Right renal pelvis (tissue), 4 donors: ENCODE measurements at regions not wholly inside any gene's neighbourhood (a gene's known extent, or its start where the extent isn't known, plus 50 kb on each side); places are given as distances from the start of the nearest gene placed in this dataset.
A peak's percentile ranks its signal among the peaks of the same experiment; 100 is the strongest.

Source experiments
- DNase-seq, 4 donors: peaks; one replicate each; pipeline ENCODE4 v3.0.0-alpha.2; 2013; ENCODE audit warnings: low read depth in 4 of 4, low spot score in 3 of 4, missing footprints in 1 of 4

DNA sequence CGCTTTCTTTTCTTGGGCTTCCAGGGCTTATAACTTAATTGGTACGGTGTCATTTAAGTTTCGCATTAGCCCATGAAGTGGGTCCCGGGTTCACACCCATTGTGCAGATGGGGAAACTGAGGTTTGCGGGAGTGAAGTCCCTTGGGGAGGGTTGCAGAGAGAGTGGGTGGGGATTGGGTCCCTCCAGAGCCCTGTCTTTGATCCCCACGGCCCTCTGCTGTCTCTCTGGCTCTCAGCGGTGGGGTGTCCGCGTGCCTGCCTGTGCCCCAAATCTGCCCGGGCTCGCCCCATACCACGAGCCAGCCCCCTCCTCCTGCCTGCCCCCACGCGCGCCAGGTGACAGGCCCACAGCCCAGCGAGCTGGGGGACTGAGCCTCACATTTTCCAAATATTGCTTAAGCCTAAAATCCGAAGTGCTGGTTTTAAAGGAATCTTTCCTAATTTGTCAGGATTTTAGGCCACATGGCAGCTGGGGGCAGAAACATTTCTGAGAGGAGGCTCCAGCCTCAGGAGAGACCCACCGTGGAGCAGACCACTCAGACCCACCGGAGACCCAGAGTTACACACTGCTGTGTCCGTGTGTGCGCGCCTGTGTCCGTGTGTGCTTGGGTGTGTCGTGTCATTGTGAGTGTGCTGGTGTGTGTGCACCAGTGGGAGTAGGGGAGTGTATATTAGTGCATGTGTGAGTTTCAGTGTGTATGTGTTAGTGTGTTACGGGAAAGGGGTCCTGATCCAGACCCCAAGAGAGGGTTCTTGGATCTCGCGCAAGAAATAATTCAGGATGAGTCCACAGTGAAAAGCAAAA lies 159.5 kb upstream of the IER5L start:
- no peak for DNase-seq

DNA sequence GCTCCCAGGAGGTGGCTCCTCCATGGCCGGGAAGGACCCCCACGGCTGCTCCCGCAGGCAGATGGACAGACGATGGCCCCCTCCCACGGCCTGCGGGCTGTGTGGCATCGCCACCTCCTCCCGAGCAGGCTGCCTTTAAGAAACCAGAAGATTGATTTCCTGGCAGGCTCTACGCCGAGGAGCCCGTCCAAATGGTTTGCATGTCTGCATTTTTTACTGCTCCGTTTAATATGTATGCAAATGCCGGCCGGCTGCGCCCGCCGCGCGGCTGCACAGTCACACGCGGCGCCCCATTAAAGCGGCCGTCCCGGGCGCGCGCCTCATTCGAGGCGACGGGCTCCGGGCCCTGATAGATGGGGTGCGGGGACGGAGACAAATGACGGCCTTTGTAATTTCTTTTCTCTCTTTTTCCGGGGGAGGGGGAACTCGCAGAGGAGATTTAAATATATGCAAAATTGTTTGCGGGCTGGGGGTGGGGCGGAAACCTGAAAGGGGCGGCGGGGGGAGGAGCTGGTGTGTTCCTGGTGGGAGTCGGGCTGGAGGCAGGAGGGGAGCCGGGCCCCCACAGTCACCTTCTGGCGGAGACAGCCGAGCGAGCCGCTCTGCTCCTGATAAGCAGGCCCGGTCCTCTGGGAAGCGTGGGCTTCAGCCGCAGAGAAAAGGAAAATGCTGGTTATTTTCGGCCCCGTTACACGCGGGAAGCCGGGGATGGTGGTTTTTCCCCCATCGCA lies 158.7 kb upstream of the IER5L start:
- DNase-seq: peak in 2 of 4 donors; percentile 65 to 70

DNA sequence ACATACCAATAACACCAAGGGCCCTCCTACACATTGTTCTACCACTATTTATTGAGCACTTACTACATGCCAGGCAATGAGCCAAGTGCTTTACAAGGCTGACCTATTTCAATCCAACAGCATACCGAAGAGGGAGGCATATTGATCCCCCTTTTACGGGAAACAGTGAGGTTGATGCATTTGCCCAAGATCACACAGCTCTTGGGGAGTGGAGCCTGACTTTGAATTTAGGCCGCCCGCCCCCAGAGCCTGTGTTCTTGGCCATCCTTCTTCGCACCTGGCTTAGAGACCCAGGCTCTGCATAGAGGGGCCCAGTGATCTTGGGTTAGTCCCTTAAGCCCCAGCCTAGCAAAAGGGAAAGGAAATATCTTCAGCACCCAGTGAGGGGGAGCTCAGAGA lies 158.1 kb upstream of the IER5L start:
- DNase-seq: no peak

DNA sequence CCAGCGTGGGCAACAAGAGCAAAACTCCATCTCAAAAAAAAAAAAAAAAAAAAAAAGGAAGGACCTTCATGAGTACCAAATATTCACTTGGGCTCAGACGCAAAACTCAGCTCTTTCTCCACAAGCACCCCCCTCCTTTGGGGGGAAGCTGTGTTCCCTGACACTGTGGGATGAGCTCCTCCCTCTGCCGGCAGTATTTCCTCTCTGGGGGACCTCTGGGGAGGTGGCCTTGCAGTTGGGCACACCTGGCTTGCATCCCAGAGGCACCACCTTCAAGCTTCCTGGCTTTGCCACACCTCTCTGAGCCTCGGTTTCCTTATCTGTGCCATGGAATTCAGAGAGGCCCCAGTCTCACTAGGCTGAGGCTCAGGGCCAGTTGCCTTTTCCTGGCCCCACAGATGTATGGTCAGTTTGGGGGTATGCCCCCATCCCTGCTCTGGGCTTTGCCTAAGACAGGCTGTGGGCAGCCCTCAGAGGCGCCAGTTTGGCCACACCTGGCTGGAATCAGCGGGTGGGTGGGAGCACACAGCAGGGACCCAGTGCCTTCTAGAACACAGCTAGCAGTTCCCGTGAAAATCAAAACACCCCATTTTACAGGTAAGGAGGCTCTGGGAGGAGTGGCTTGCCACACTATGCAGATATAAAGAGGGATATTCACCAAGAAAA lies 157.5 kb upstream of the IER5L start:
- DNase-seq: no peak

DNA sequence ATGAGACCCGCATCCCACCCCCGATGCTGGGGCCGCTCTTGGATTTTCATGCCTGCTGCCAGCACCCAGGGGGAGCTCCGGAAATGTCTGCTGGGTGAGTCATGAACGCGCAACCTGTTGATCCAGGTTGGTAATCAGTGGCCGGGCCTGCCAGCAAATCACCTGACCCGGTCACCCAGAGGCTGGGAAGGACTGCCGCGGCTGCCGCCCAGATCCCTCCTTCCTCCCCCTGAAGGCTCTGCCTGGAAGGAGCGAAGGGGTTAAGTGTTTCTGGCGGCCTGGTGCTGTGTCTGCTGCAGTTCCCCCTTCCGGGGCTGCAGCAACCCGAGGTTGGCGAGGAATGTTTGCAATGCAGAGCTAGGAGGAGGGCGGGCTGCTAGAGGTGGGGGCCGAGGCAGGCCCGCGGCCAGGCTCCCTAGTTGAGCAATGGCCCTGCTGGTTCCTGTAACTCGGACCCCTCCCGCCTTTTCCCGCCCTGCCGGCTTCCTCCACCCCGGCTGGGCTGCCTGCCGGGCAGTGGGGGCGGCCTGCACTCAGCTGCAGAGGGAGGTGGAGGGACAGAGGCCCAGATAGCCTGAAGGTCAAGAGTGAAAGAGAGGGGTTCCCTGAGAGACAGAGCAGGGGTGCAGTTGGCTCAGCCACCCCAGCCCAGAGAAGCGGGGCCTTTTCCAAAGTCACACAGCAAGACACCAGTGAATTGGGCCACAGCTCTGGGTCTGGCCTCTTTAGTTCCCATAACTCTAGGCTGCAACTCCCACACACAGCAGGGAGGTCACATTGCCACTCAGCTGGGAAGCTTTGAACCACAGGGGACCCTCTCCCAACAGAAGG lies 156.3 kb upstream of the IER5L start:
- DNase-seq: peak; percentile 81 to 90 (median 84)

DNA sequence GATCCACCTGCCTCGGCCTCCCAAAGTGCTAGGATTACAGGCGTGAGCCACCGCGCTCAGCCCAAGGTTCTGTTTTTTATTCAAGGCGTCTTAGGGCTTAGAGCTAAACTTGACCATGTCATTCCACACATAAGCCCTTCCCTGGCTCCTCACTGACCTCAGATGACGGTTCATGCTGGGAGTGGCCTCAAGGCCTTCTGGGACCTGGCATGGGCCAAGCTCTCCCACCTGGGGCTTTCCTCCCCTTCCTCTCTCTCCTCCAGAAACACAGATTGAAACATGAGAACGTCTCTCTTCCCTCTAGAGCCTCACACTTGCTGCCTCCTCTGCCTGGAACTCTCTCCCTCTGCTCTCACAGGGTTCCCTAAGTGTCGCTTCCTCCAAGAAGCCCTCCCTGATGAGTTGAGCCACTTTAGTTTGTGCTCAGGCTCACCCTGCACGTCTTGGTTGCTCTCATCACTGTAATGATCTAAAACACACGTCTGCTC lies 155.6 kb upstream of the IER5L start:
- DNase-seq: no peak

DNA sequence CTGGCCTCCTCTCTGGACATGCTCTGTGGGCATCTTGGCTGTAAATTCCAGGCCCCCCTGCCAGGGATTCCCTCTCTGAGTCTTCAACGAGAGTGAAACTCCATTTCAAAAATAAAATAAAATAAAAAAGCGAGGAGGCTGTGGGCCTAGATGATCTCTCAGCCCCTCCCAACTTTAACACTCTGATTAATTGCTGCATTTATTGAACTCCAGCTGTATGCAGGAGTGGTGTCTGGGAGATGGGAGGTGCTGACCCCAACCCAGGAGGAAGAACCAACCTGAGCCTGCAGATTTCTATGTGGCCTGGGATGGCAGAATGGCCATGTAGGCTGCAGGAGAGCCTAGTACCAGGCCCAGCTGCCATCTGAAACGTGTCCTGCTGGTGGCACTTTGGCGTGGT lies 154.5 kb upstream of the IER5L start:
- DNase-seq: no peak

DNA sequence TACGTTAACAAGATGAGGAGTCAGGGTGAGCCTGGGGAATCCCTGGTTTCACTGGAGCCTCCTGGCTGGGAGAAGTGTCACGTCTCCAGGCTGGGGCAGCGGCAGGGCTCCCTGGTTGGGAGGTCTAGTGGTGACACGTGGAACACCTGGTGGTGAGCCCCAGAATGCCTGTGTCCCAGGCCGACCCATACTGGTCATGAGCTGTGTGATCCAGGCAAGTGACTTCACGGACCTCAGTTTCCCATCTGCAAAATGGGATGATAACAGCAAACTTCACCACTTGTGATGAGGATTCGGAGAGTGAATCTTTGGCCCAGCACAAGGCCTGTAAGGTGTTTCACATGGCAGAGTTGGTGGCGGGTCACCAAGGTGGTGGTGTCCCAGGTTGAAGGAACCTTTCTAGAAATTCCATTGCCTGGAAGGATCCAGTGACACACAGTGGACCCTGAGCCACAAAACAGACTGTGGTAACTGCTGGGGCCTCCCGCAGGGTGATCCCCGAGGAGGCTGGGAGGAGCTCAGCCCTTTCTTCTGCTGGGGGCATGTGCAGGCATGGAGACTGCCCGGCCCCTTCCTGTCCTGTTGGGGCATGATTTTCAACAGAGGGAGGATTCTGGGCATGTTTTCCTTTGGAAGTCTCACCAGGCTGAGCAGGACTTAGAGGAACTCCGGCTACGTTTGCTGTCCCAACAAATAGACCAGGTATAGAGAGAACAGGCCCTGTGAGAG lies 153.9 kb upstream of the IER5L start:
- no peak for DNase-seq

DNA sequence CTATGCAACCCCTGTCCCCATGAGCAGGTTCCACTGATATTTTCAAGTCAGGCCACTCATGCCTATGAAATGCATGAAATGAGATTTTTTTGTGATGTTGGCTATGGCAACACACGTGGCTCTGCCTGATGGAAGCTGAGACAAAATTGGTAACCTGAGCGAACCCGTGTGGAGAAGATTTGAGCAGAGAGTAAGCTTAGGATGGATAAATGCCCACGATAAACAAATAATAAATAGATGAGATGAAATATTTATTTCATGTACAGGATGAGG lies 153.4 kb upstream of the IER5L start:
- no peak for DNase-seq

DNA sequence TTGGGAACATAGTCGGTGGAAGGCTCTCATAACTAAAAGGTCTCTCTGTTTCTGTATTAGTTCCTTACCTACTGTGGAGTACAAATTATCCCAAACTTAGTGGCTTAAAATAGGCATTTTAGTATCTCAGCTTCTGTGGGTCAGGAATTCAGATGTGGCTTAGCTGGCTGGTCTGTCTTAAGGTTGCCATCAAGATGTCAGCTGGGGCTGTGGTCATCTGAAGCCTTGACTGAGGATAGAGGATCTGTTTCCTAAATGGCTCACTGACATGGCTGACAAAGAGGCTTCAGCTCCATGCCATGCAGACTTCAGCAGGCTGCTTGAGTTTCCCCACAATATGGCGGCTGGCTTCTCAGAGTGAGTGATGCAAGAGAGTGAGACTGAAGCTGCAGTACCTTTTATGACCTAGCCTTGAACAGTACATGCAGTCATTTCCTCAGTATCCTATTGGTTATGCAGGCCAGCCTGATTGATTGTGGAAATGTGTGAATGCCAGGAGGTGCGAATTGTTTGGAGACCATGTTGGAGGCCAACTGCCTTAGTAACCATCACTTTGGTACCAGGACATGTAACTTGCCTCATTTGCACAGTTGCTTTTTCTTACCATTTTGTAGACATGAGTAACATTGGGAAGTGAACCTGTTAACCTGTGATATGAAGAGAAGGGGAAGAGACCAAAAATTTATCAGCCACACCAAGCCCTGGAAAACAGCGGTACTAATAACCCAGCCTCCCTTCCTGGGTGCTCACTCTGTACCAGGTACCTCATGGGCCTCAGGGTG lies 152.8 kb upstream of the IER5L start:
- DNase-seq: no peak

DNA sequence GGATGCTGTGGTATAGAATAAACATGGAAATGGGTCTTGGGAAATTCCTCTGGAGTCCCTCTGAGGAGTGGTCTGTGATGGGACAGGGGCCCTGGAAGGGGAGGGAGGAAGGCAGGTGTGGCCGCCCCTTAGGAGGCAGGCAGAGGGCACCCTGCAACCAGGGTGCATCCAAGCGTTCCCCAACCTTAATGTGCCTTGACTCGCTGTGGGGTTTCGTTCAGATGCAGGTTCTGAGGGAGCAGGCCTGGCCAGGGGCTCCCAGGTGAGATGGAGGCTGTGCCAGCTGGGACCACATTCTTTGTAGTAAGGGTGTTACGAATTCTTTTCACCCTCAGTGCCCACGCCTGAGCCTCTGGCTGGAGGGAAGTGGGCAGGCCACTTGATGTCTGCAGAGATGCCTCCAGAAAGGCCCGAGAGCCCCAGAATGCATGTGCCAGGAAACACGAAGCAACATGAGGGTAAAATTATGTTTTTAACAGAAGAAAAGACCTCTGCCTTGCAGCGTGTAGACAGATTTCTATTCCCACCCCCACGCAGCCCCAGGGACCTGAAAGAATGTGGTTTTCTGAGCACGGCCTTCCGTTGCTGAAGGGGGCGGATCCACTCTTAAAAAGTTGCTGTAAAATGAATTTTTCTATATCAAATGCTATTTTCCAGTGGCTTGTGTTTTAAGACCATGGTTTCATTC lies 150.4 kb upstream of the IER5L start:
- no peak for DNase-seq

DNA sequence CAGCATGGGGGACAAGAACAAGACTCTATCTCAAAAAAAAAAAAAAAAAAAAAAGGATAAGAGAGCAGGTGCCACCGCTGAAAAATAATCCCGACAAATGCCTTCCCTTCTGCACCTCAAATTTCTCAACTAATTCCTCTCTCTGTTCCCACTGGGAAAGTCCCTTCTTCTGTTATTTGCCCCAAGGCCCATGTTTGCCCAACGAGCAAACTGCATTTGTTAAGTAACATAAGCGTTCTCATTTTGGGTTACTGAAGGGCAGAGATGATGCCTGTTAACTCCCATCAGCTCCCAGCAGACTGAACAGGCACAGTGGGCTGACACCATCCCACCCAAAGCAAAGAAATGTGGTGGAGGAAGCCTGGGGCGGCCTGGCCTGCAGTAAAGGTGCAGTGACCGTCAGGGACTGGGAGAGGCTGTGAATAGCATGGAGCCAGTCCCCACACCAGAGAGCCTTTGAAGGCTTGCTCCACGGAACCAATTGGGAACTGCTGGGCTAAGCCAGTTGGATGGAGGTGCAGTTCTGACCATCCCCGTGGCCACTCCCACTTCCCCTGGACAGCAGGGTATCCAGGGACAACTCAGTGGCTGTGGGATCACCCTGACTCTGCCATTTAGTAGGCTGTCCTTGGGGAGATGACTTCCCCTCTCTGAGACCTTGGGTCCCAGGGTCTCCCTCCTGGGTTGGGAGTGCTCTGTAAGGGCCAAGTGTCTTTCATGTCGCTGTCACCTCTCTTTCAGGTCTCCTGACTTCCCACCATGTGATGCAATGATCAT lies 149.7 kb upstream of the IER5L start:
- DNase-seq: no peak

DNA sequence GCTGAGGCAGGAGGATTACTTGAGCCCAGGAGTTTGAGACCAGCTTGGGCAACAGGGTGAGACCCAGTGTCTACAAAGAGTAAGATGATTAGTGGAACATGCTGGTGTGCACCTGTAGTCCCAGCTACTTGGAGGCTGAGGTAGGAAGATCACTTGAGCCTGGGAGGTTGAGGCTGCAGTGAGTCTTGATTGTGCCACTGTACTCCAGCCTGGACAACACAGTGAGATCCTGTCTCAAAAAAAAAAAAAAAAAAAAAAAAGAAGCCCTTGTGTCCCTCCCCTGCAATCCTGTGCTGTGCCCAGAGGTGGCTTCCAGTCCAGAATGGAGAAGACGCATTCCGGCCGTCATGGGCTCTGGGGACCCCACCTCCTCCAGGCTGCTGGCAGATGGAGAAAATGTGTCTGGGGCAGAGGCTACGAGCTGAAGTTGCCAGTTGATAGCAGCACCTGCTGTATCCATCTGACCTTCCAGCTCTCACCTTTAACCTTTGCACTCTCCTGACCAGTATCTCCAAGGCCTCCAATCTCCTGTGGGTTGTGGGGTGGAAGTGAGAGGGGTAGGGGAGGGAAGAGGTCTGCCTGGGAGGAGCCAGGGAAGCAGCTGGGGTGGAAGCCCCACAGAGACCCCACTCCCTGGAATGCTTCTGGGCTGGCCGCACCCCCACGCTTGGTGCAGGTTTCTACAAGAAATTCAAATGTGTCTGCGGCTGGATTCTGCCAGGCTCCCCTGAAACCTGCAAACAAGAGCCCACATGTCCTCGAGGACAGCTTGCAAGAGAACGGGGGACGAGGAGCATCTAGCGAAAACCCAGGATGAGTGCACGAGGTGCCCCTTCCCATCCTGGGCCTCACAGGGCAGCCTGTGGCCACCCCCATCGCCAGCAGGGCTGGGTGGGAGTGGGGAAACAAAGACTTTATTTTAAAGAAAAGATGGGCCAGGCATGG lies 148.3 kb upstream of the IER5L start:
- DNase-seq: no peak

DNA sequence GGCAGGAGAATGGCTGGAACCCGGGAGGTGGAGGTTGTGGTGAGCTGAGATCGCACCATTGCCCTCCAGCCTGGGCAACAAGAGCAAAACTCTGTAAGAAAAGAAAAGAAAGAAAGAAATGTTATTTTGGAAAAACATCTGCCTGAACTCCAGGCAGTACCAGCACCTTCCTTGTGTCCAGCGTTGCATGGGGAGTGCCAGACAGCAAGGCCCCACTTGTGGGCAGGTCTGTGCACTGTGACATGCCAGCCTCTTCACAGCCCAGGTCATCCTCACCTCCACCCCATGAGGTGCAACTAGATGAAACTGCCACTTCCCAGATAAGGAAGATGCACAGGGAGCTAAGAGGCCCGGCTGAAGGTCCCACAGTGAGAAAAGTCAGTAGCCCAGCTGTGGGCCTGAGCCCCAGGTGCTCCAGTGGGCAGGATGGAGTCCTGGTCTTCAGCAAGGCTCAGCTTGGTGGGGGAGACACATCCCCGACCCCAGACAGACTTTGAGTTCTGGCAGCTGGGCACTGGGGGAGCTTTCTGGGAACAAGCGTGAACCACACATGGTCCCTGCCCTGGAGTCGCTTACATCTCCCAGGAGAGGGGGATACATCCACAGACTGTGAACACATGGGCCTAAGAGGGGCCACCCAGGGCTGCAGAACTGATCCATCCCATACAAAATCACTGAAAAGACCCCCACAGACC lies 146.9 kb upstream of the IER5L start:
- DNase-seq: no peak

DNA sequence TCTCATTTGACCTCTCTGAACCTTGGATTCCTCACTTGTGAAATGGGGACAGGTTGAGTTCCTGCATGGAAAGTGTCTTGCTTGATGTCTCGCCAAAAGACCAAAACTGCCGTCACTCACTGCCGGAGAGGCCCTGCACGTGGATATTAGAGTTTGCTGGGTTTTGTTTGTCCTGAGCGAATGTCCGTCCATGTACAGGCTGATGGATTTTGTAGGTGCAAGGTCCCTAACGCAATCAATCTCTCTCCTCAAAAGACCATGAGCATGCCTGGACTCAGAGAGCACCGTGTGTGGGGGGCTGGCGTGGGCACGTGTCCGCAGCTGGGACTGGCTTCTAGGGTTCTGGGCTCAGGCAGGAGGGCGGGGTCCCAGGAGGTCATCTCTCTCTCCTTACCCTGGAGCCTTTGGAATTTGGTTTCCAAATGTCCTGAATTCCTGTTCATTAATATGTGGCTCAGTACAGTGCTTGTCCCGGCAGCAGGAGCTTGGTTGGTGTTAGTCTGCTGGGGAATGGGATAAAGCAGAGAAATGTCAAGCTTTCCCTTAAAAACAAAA lies 146.0 kb upstream of the IER5L start:
- no peak for DNase-seq

DNA sequence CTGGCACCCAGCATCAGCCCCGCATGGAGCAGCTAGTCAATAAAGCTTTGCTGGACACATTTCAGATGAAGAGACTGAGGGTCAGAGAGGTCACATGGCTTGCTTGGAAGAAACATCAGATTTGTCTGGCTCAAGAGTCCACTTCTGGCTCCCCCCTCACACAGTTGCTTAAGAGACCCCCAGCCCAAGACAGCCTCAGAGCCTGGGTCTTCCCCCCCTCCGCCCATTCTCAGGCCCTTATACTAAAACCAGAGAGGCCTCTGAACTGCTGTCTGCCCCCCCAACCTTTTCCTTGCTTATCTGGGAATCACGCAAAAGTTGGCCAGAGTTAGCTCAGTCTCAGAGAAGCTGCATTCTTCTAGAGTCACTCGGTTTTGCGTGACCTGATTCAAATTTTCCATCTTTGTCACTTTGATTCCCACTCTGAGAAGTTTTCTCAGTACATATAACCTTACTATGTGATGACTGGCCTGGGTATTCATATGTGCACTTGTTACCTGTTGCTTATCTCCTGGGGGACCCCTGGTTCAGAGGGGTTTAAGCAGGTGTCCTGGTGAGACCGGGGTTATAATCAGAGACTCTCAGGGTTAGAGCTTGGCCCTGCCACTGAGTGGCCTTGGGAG lies 145.4 kb upstream of the IER5L start:
- no peak for DNase-seq
